ENCODE measurements at regions not wholly inside any gene's neighbourhood (a gene's known extent, or its start where the extent isn't known, plus 50 kb on each side); places are given as distances from the start of the nearest gene placed in this dataset.

DNA sequence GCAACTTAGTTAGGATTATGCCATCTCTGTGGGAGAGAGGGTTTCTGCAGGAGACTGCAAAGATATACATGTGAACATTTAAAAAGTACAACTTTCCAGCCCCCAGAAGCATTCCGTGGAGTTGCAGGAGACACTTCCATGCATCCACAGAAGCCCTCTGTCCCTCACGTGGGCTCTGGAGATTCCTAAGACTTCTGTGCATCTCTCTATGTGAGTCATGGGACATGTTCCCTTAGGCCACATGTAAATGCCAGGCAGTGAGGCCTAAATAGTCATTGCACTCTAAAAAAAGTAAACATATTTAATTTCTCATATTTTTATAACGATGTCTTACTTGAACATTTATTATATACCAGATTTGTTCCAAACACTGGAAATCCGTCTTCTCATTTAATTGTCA is 126.5 kb upstream of the ROPN1 start:
- Histone ChIP-seq H3K4me1 (ENCODE audit: insufficient read depth, low read length) (no peaks in the 10 kb centered on the region), H3K27me3 (ENCODE audit: insufficient read depth, low read length) (no peaks in the 10 kb centered on the region), H3K9ac (ENCODE audit: low read depth, low read length) (no peak overlapping the region), H3K36me3 (ENCODE audit: insufficient read depth, low read length) (no peaks in the 10 kb centered on the region), H3K9me3 (ENCODE audit: insufficient read depth, low read depth, low read length) (no peaks in the 10 kb centered on the region), H3K27ac (ENCODE audit: low read depth, low read length) (no peak overlapping the region), H3K4me3 (ENCODE audit: low read length) (no peak overlapping the region)
- 93% methylated on average over 4 of the region's 4 CpGs for WGBS

DNA sequence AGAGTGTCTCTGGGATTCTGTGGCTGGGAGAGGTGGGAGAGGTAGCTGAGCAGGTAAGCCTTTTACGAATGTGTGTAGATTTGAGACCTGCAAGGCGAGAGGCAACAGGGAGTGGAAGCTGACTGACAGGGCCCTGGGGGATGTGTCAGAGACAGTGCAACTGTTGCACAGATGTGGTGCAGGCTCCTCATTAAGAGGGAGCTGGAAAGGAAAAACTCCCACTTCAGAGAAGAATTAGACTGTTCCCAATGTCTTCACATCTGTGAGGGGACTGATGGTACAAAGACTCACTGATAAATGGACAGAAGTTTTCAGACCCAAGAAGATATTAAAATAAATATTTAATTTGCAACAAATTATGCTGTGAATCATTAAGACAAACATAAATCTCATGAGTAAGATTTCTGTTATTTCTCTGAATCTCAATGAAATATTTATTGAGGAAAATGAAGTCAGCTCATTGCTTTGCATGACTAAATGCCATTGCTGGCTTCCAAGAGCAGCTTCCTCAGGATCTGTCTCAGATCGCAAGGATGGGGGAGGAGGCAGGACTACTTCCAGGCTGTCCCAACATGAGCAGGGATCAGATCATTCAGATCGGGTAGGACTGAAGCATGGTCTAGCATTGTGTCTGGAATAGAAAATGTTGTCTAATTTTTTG is 127.3 kb upstream of the ROPN1 start:
- Histone ChIP-seq H3K27me3 (ENCODE audit: insufficient read depth, low read length) (no peaks in the 10 kb centered on the region), H3K36me3 (ENCODE audit: insufficient read depth, low read length) (no peaks in the 10 kb centered on the region), H3K4me1 (ENCODE audit: insufficient read depth, low read length) (no peaks in the 10 kb centered on the region), H3K4me3 (ENCODE audit: low read length) (no peak overlapping the region), H3K9me3 (ENCODE audit: insufficient read depth, low read depth, low read length) (no peaks in the 10 kb centered on the region), H3K9ac (ENCODE audit: low read depth, low read length) (0 out of 2 replicates have a peak overlapping the region, but pooled peaks have one; percentile 12), H3K27ac (ENCODE audit: low read depth, low read length) (no peak overlapping the region)
- 85% methylated on average over 4 of the region's 4 CpGs for WGBS

DNA sequence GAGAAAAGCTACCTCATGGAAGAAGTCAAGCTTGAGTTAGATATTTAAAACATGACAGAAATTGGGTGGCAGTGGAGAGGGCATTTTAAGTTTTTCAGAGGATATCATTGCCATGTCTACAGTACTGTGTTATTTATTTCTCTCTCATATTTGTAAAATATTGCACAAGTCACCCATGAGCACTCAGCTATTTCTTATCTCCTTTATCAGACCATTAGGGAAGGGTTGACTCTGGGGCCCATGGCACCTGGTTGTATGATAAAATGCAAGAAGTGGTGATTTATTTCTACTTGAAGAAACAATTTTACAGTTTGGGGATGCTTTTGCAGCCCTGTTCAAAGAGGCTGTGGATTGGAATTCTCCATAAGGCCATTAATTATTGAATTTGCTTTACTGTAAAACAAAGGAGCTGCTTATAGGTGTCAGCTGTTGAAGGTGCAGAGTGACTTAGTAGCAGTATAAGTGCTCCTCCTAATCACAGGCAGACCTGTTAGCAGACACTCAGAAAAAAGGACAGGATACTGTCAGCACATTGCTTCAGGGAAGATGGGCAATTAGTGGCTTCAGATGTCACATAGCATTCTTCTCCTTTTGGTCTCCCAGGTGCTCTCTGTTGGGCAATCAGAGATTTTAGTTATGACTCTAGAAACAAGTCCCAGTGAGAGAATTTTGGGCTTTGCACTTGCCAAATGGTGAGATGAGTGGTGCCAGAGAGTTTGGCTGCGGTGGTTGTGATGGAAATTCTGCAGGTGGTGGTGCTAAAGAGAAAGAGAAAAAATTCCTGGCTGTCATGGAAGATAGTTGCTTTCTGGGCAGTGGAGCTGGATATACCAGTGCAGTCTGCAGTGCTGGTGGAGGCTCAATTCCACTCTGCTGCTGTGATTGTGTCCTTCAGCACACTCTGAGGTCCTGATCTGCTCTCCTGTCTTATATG is 129.7 kb upstream of the ROPN1 start:
- Histone ChIP-seq H3K27ac (ENCODE audit: low read depth, low read length) (no peak overlapping the region), H3K9ac (ENCODE audit: low read depth, low read length) (no peak overlapping the region), H3K4me3 (ENCODE audit: low read length) (no peak overlapping the region), H3K36me3 (ENCODE audit: insufficient read depth, low read length) (no peaks in the 10 kb centered on the region), H3K27me3 (ENCODE audit: insufficient read depth, low read length) (no peaks in the 10 kb centered on the region), H3K4me1 (ENCODE audit: insufficient read depth, low read length) (no peaks in the 10 kb centered on the region), H3K9me3 (ENCODE audit: insufficient read depth, low read depth, low read length) (no peaks in the 10 kb centered on the region)
- 84% methylated on average over 1 of the region's 1 CpG for WGBS

DNA sequence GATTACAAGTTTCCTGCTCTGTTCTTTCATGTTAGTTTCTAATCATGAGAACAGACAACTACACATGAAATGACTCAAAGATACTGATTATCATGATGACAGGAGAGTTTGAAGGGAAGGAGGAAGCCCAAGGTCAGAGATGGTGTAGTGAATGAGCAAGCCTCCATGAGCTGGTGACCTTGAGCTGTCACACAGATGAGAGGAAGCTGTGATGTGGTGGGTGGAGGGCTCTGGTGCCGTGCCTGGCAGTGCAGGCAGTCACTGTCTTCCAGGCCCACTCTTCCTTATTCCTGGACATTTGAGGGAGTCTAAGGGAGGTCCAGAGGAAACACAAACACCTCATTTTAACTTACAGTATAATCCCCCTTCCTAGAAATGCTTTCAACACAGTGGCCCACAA is 133.4 kb upstream of the ROPN1 start:
- no peaks in the 10 kb centered on the region for H3K27me3 ChIP-seq (ENCODE audit: insufficient read depth, low read length)
- no peak overlapping the region for H3K9ac ChIP-seq (ENCODE audit: low read depth, low read length)
- no peak overlapping the region for H3K4me3 ChIP-seq (ENCODE audit: low read length)
- 100% methylated on average over 1 of the region's 1 CpG for WGBS
- no peak overlapping the region for H3K27ac ChIP-seq (ENCODE audit: low read depth, low read length)
- H3K9me3 ChIP-seq (ENCODE audit: insufficient read depth, low read depth, low read length) = no peaks in the 10 kb centered on the region
- H3K4me1 ChIP-seq (ENCODE audit: insufficient read depth, low read length) = no peaks in the 10 kb centered on the region
- H3K36me3 ChIP-seq (ENCODE audit: insufficient read depth, low read length) = no peaks in the 10 kb centered on the region

DNA sequence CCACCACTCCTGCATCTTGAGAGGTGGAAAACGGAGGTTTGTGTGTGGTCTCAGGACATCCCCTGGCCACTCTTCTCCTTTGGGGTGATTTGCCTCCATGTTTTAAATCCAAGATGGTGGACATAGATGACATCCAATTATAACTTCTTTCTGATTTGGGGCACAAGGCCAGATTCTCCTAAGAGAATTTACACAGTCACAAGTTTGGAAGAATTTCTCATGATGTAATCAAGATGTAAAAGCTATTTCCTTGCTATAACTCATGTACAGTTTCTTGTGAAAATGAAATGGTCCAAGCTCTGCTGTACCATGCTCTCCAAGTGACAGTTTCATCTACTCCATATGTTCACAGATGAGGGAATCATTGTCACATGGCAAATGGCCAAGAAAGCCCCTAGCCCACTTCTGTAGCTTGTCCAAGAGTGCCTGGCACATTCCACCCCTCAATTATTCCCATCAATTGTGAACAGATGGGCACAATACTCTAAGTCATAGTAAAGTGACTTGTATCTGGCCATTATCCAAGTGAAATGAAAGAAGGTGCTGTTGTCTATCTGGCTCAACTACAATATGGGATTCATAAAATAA is 134.6 kb upstream of the ROPN1 start:
- H3K4me3 ChIP-seq (ENCODE audit: low read length) = no peak overlapping the region
- H3K36me3 ChIP-seq (ENCODE audit: insufficient read depth, low read length) = no peaks in the 10 kb centered on the region
- no peaks in the 10 kb centered on the region for H3K4me1 ChIP-seq (ENCODE audit: insufficient read depth, low read length)
- no peaks in the 10 kb centered on the region for H3K27me3 ChIP-seq (ENCODE audit: insufficient read depth, low read length)
- no peak overlapping the region for H3K9ac ChIP-seq (ENCODE audit: low read depth, low read length)
- H3K9me3 ChIP-seq (ENCODE audit: insufficient read depth, low read depth, low read length) = no peaks in the 10 kb centered on the region
- no peak overlapping the region for H3K27ac ChIP-seq (ENCODE audit: low read depth, low read length)
- WGBS = 100% methylated on average over 1 of the region's 1 CpG

DNA sequence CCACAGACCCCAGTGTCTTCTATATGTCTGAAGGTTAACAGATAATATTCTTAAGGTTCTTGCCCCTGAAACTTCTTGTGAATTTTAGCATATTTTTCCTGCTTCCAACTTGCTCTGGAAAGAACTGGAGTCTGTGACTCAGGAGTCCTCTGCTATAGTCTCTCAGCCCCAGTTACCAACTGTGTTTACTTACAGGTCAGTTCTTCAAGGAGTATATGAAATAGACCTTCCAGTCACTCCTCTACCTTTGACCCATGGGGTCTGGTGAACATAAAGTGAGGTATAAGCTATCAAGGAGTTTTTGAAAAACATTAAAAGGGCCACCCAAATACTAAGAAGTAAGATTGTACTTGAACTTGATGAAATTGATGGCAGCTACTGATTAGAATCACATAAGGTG is 139.2 kb upstream of the ROPN1 start:
- Histone ChIP-seq H3K36me3 (ENCODE audit: insufficient read depth, low read length) (no peaks in the 10 kb centered on the region), H3K4me1 (ENCODE audit: insufficient read depth, low read length) (no peaks in the 10 kb centered on the region), H3K4me3 (ENCODE audit: low read length) (no peak overlapping the region), H3K9me3 (ENCODE audit: insufficient read depth, low read depth, low read length) (no peaks in the 10 kb centered on the region), H3K9ac (ENCODE audit: low read depth, low read length) (no peak overlapping the region), H3K27ac (ENCODE audit: low read depth, low read length) (no peak overlapping the region), H3K27me3 (ENCODE audit: insufficient read depth, low read length) (no peaks in the 10 kb centered on the region)

DNA sequence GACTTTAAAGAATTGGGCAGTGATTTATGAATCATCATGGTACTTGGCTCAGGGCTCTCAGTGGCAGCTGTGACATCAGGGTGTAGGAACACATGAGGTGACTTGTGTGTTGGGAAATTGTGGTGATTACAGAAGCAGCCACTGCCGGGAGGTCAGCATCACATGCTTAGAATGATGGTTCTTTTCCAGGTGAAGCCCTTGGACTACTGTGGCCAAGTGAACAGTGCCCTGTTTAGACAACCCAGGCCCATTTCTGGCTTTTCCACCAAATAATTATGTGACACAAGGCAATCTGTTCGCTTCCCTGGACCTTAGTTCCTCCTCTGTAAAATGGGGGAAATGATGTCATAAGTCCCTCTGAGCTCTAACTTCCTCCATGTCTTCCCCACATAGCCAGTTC is 139.7 kb upstream of the ROPN1 start:
- Histone ChIP-seq H3K27me3 (ENCODE audit: insufficient read depth, low read length) (no peaks in the 10 kb centered on the region), H3K27ac (ENCODE audit: low read depth, low read length) (no peak overlapping the region), H3K9ac (ENCODE audit: low read depth, low read length) (no peak overlapping the region), H3K4me1 (ENCODE audit: insufficient read depth, low read length) (no peaks in the 10 kb centered on the region), H3K4me3 (ENCODE audit: low read length) (no peak overlapping the region), H3K36me3 (ENCODE audit: insufficient read depth, low read length) (no peaks in the 10 kb centered on the region), H3K9me3 (ENCODE audit: insufficient read depth, low read depth, low read length) (no peaks in the 10 kb centered on the region)
- 98% methylated on average over 1 of the region's 2 CpGs for WGBS

DNA sequence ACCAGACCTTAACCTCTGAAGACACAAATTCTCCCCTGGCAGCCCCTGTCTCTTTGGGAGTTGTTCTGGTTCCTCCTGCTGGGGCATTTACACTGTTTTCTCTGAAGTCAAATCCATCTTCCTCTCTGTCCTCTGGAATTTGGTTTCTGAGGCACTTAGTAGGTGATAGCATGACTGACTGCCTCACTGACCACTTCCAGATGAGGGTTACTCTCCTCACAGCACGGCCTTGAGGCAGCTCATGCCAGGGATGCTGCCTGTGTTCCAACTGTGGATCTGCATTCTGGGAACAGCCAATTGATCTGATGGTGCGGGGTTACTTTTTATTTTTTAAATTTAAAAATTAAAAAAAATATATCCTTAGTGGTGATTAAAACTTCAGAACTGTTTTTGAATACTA is 140.9 kb upstream of the ROPN1 start:
- H3K9me3 ChIP-seq (ENCODE audit: insufficient read depth, low read depth, low read length) = no peaks in the 10 kb centered on the region
- H3K9ac ChIP-seq (ENCODE audit: low read depth, low read length) = no peak overlapping the region
- no peak overlapping the region for H3K27ac ChIP-seq (ENCODE audit: low read depth, low read length)
- H3K27me3 ChIP-seq (ENCODE audit: insufficient read depth, low read length) = no peaks in the 10 kb centered on the region
- no peak overlapping the region for H3K4me3 ChIP-seq (ENCODE audit: low read length)
- no peaks in the 10 kb centered on the region for H3K36me3 ChIP-seq (ENCODE audit: insufficient read depth, low read length)
- H3K4me1 ChIP-seq (ENCODE audit: insufficient read depth, low read length) = no peaks in the 10 kb centered on the region
- WGBS = 75% methylated on average over 1 of the region's 2 CpGs

DNA sequence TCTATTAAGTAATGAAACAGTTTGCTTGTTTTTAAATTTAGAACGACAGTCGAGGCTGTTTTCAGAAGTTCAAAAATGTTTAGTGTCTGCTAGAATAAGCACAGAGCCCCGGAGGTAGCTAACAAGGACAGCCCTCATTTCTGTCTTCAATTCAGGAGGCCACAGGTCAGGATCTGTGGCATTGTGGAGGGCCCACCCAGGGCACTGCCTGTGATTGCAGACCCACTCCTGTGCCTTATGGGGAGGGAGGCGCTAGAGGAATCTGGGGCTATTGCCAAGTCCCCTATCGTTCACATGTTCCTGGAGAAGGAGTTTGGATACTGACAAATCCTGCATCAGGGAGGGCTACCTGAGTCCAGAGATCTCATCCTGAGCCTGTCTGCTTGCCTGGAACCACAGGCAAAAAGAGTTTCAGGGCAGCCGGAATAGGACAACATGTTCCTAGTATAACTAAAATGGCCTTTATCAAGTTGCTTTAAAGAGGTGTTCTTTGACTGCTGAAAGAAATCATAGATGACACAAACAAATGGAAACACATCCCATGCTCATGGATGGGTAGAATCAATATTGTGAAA is 141.5 kb upstream of the ROPN1 start:
- H3K36me3 ChIP-seq (ENCODE audit: insufficient read depth, low read length) = no peaks in the 10 kb centered on the region
- no peaks in the 10 kb centered on the region for H3K9me3 ChIP-seq (ENCODE audit: insufficient read depth, low read depth, low read length)
- H3K27me3 ChIP-seq (ENCODE audit: insufficient read depth, low read length) = no peaks in the 10 kb centered on the region
- H3K27ac ChIP-seq (ENCODE audit: low read depth, low read length) = no peak overlapping the region
- H3K4me1 ChIP-seq (ENCODE audit: insufficient read depth, low read length) = no peaks in the 10 kb centered on the region
- H3K4me3 ChIP-seq (ENCODE audit: low read length) = no peak overlapping the region
- WGBS = 94% methylated on average over 6 of the region's 6 CpGs
- no peak overlapping the region for H3K9ac ChIP-seq (ENCODE audit: low read depth, low read length)

DNA sequence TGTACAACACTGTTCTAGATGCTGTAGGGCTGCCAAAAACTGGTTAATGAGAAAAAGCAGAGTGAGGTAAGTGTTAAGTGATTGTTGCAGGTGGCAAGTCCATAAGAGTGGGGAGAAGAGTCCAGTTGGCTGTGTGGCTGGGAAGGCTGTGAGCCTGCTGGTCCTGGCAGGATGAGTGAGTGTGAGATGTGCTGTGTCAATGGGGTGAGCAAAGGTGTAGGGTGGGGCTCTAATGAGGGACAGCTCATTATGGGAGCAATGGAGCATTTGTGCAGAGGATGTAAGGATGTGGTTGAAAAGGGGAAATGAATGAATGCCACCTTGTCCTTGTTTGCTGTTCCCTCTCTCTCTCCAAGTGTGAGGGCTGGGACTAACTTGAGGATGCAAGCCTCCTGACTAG is 145.3 kb upstream of the ROPN1 start:
- Histone ChIP-seq H3K4me3 (ENCODE audit: low read length) (no peak overlapping the region), H3K9me3 (ENCODE audit: insufficient read depth, low read depth, low read length) (no peaks in the 10 kb centered on the region), H3K9ac (ENCODE audit: low read depth, low read length) (no peak overlapping the region), H3K36me3 (ENCODE audit: insufficient read depth, low read length) (no peaks in the 10 kb centered on the region), H3K4me1 (ENCODE audit: insufficient read depth, low read length) (no peaks in the 10 kb centered on the region), H3K27ac (ENCODE audit: low read depth, low read length) (no peak overlapping the region), H3K27me3 (ENCODE audit: insufficient read depth, low read length) (peaks cover 3% of the 10 kb centered on the region; the same call in 1 of the 2 replicates)

DNA sequence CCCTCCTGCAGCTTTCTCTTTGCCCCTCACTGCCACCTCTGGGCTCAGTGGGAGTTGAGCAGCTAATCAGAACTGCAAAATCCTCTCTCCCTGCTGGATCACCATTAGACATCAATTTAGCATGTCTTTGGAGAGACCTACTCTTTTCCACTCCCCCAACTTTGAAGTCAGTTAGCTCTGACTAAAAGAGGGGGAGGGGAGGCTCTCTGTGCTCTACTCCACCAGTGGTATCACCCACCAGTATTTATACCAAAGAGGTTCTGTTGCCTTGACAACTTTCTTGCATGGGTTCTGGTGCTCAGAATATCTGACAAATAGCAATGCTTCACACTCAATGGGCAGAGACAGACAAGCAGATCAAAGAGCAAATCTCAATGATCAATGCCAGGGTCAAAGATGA is 146.2 kb upstream of the ROPN1 start:
- H3K27ac ChIP-seq (ENCODE audit: low read depth, low read length) = no peak overlapping the region
- no peak overlapping the region for H3K9ac ChIP-seq (ENCODE audit: low read depth, low read length)
- H3K9me3 ChIP-seq (ENCODE audit: insufficient read depth, low read depth, low read length) = no peaks in the 10 kb centered on the region
- H3K27me3 ChIP-seq (ENCODE audit: insufficient read depth, low read length) = peaks cover 3% of the 10 kb centered on the region; the same call in 1 of the 2 replicates
- 0 out of 2 replicates have a peak, but pooled peaks cover 5% of the 10 kb centered on the region for H3K4me1 ChIP-seq (ENCODE audit: insufficient read depth, low read length)
- H3K4me3 ChIP-seq (ENCODE audit: low read length) = no peak overlapping the region
- no peaks in the 10 kb centered on the region for H3K36me3 ChIP-seq (ENCODE audit: insufficient read depth, low read length)
